ENCODE measurements at regions not wholly inside any gene's neighbourhood (a gene's known extent, or its start where the extent isn't known, plus 50 kb on each side); places are given as distances from the start of the nearest gene placed in this dataset.

DNA sequence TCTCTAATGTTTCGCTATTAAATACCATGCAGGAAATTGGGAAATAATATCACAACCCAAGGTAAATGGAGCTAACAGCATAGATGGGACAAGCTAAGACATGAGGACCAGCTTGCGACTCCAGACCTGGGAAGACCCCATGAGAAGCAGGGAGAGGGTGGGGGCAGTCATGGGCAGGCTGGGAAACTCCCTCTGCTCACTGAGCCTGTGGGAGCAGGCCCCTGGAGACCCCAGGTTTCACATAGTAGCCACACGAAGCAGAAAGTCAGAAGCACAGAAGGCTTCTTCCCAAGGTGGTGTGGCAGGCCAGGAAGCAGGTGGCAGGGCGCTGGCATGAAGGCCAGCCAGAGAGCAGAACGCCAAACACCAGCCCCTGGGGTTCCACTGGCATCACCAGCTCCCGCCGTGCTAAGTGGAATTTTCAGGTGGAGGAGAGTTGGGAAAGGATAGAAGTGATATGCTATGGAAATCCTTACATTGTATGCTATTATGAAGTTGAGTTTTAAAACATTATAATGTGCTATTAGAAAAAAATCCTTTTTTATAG lies 99.9 kb upstream of the RNF32 start:
- Histone ChIP-seq H3K4me1 (ENCODE audit: insufficient read depth) (no peaks in the 10 kb centered on the region), H3K36me3 (no peaks in the 10 kb centered on the region), H3K4me3 (no peak overlapping the region), H3K27ac (no peak overlapping the region), H3K27me3 (no peaks in the 10 kb centered on the region), H3K9me3 (no peaks in the 10 kb centered on the region)
- DNase-seq: no peak
- intact Hi-C loops (cut with DNase I): no loop called here
- TF ChIP-seq, protein P1, sequence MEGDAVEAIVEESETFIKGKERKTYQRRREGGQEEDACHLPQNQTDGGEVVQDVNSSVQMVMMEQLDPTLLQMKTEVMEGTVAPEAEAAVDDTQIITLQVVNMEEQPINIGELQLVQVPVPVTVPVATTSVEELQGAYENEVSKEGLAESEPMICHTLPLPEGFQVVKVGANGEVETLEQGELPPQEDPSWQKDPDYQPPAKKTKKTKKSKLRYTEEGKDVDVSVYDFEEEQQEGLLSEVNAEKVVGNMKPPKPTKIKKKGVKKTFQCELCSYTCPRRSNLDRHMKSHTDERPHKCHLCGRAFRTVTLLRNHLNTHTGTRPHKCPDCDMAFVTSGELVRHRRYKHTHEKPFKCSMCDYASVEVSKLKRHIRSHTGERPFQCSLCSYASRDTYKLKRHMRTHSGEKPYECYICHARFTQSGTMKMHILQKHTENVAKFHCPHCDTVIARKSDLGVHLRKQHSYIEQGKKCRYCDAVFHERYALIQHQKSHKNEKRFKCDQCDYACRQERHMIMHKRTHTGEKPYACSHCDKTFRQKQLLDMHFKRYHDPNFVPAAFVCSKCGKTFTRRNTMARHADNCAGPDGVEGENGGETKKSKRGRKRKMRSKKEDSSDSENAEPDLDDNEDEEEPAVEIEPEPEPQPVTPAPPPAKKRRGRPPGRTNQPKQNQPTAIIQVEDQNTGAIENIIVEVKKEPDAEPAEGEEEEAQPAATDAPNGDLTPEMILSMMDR (IDR thresholded peaks at IDR 0.05): no peak
- TF ChIP-seq EP300 (IDR thresholded peaks at IDR 0.05) (no peak), POLR2A (IDR thresholded peaks at IDR 0.05) (no peak)
- WGBS, 3 donors: 85 to 88% (median 87%) methylated on average over 7 of the region's 7 CpGs

DNA sequence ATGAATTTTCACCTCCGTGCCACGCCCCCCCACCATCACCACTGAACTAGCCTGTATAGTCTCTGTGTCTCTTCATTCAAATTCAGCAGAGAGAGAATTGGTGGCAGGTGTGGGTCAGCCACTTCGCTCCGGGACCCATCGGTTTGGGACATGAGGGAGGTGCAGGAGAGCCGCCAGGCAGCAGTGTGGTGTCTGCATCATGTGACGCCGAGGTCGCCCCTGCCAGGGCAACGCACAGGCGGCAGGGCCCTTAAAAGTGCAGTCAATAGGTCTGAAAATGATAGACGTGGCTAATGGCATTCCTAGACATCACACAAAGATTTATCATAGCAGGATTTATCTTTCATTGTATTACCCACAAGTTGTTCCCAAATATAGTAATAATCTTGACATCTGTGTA lies 100.6 kb upstream of the RNF32 start:
- Histone ChIP-seq H3K36me3 (no peaks in the 10 kb centered on the region), H3K9me3 (no peaks in the 10 kb centered on the region), H3K4me1 (ENCODE audit: insufficient read depth) (no peaks in the 10 kb centered on the region), H3K4me3 (no peak overlapping the region), H3K27ac (no peak overlapping the region), H3K27me3 (no peaks in the 10 kb centered on the region)
- no peak for DNase-seq
- intact Hi-C loops (cut with DNase I): no loop called here
- 64 to 79% (median 78%) methylated on average over 12 of the region's 12 CpGs for WGBS, 3 donors
- TF ChIP-seq POLR2A (IDR thresholded peaks at IDR 0.05): no peak

DNA sequence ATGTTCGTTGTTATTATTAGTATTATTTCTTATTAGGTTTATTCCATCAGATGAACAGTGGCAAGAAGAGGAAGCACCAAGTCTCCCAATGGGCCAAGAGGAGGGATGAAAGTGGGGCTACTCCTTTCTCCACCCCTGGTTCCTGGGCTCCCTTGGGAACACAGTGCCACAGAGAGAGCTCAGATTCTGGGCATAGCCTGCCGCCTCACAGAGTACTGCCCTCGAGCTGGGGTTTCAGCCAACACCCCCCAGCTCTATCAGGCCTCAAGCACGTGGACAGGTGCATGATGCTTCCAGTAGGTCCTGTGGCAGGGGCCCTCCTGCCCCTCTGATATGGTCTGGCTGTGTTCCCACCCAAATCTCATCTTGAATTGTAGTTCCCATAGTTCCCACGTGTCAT lies 103.6 kb upstream of the RNF32 start:
- H3K4me1 ChIP-seq (ENCODE audit: insufficient read depth): no peaks in the 10 kb centered on the region
- TF ChIP-seq EP300 (IDR thresholded peaks at IDR 0.05) (no peak), POLR2A (IDR thresholded peaks at IDR 0.05) (no peak)
- TF ChIP-seq, protein P1 (IDR thresholded peaks at IDR 0.05): no peak
- WGBS, 3 donors: 76 to 81% (median 77%) methylated on average over 5 of the region's 5 CpGs
- H3K27ac ChIP-seq: no peak overlapping the region
- H3K4me3 ChIP-seq: no peak overlapping the region
- no peaks in the 10 kb centered on the region for H3K36me3 ChIP-seq
- no peaks in the 10 kb centered on the region for H3K9me3 ChIP-seq
- DNase-seq: no peak
- intact Hi-C loops (cut with DNase I): no loop called here
- H3K27me3 ChIP-seq: no peaks in the 10 kb centered on the region

DNA sequence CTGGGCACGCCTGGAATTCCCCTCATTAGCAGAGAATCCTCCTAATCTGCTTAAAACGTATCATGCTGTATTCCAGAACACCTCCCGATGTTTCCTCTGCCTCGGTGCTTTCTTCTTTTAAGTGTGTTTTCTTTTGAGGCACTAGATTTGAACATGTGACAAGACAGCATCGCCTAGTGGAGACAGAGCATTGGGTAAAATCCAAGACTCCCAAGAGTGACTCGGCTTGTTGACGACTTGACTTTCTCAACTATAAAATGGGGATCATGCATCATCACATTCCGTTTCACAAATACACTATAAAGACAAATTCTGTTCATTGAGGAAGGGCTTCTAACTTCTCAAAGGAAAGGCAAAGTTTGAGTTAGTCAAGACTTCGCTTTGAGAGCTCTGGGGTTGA lies 105.6 kb upstream of the RNF32 start:
- intact Hi-C loops (cut with DNase I): no loop called here
- 68 to 78% (median 69%) methylated on average over 9 of the region's 9 CpGs for WGBS, 3 donors
- no peak for DNase-seq
- H3K4me1 ChIP-seq (ENCODE audit: insufficient read depth): no peaks in the 10 kb centered on the region
- no peak overlapping the region for H3K4me3 ChIP-seq
- no peak overlapping the region for H3K27ac ChIP-seq
- TF ChIP-seq POLR2A (IDR thresholded peaks at IDR 0.05) (no peak), EP300 (IDR thresholded peaks at IDR 0.05) (no peak)
- TF ChIP-seq, protein P1 (IDR thresholded peaks at IDR 0.05): no peak
- H3K9me3 ChIP-seq: no peaks in the 10 kb centered on the region
- H3K36me3 ChIP-seq: no peaks in the 10 kb centered on the region
- H3K27me3 ChIP-seq: no peaks in the 10 kb centered on the region

DNA sequence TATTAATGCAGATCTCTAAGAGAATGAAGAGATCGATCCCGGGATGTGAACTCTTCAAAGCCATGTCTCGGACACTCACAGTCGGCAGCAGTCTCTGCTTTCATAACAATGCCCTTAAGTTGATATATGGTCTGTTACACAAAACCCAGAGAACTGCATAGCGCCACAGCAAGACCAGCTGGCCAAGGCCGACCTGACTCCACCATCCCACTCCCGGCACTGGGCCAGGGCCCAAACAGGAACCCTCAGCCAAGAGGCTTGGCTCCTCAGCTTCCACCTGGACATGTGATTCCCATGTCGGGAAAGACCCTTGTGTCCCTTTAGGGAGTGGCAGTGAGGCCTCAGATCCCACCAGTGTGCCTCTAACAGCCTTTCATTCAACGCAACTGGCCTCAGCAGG lies 106.6 kb upstream of the RNF32 start:
- H3K27me3 ChIP-seq: no peaks in the 10 kb centered on the region
- H3K4me1 ChIP-seq (ENCODE audit: insufficient read depth): no peaks in the 10 kb centered on the region
- intact Hi-C loops (cut with DNase I): no loop called here
- no peaks in the 10 kb centered on the region for H3K9me3 ChIP-seq
- TF ChIP-seq, protein P1 (IDR thresholded peaks at IDR 0.05): no peak
- TF ChIP-seq EP300 (IDR thresholded peaks at IDR 0.05) (no peak), POLR2A (IDR thresholded peaks at IDR 0.05) (no peak)
- DNase-seq: no peak
- H3K4me3 ChIP-seq: no peak overlapping the region
- H3K27ac ChIP-seq: no peak overlapping the region
- no peaks in the 10 kb centered on the region for H3K36me3 ChIP-seq
- WGBS, 3 donors: 83 to 91% (median 85%) methylated on average over 9 of the region's 9 CpGs

Measured in ovary (tissue), 7 donors.